ENCODE measurements at regions not wholly inside any gene's neighbourhood (a gene's known extent, or its start where the extent isn't known, plus 50 kb on each side); places are given as distances from the start of the nearest gene placed in this dataset.

DNA sequence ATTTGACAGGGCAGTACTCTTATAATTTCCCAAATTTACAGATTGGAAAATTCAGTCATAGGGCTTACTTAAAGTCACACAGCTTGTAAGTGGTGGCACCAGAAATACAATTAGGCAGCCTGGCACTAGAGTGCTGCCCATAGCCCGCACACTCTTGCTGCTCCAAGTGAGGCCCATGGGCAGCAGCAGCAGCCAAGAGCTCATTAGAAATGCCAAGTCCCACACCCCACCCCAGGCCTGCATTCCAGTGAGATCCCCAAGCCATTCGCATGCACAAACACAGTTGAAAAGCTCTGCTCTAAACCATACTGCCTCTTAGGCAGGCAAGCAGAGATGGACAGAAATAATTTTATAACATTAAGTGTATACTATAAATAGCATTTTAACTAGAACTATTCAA lies 379.3 kb upstream of the PKDCC start:
- TF ChIP-seq TAF1 (IDR thresholded peaks at IDR 0.05; ENCODE audit: borderline replicate concordance, insufficient read depth, low read length) (no peak), FOXP2 (optimal IDR thresholded peaks at IDR 0.05; ENCODE audit: borderline replicate concordance, extremely low read depth, extremely low read length, insufficient read depth) (no peak), POLR2AphosphoS5 (IDR thresholded peaks at IDR 0.05; ENCODE audit: low read depth, low read length) (no peak), SIN3A (IDR thresholded peaks at IDR 0.05; ENCODE audit: borderline replicate concordance, insufficient read depth, low read length) (no peak)
- TF ChIP-seq, protein P1, sequence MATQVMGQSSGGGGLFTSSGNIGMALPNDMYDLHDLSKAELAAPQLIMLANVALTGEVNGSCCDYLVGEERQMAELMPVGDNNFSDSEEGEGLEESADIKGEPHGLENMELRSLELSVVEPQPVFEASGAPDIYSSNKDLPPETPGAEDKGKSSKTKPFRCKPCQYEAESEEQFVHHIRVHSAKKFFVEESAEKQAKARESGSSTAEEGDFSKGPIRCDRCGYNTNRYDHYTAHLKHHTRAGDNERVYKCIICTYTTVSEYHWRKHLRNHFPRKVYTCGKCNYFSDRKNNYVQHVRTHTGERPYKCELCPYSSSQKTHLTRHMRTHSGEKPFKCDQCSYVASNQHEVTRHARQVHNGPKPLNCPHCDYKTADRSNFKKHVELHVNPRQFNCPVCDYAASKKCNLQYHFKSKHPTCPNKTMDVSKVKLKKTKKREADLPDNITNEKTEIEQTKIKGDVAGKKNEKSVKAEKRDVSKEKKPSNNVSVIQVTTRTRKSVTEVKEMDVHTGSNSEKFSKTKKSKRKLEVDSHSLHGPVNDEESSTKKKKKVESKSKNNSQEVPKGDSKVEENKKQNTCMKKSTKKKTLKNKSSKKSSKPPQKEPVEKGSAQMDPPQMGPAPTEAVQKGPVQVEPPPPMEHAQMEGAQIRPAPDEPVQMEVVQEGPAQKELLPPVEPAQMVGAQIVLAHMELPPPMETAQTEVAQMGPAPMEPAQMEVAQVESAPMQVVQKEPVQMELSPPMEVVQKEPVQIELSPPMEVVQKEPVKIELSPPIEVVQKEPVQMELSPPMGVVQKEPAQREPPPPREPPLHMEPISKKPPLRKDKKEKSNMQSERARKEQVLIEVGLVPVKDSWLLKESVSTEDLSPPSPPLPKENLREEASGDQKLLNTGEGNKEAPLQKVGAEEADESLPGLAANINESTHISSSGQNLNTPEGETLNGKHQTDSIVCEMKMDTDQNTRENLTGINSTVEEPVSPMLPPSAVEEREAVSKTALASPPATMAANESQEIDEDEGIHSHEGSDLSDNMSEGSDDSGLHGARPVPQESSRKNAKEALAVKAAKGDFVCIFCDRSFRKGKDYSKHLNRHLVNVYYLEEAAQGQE (IDR thresholded peaks at IDR 0.05; ENCODE audit: insufficient read depth in 1 of 2, low read depth in 2 of 2, low read length in 2 of 2) = no peak

- no peak for TF ChIP-seq SIN3A (IDR thresholded peaks at IDR 0.05; ENCODE audit: borderline replicate concordance, insufficient read depth, low read length)
Observed at GRCh38 chr2:41678639-41679038, 369.2 kb upstream of the PKDCC start.

DNA sequence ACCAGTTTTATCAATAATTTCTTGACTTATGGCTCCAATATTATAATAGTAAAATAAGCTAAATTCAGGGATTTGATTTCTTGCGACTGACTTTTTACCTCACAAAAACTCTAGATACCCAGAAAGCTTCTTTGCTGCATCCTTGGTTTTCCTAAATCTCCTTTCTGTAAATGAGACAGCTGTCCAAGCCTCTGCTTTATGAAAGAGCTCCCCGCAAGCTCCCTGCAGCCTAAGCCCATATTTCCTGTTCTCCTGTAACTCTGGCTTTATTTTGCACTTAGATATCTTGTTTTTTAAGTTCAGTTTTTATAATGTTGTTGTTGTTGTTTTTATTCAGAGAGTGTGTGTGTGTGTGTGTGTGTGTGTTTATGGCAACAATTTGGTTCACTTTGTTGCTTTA lies 361.7 kb upstream of the PKDCC start:
- TF ChIP-seq SIN3A (IDR thresholded peaks at IDR 0.05; ENCODE audit: borderline replicate concordance, insufficient read depth, low read length) (no peak), TAF1 (IDR thresholded peaks at IDR 0.05; ENCODE audit: borderline replicate concordance, insufficient read depth, low read length) (no peak), POLR2AphosphoS5 (IDR thresholded peaks at IDR 0.05; ENCODE audit: low read depth, low read length) (no peak), FOXP2 (optimal IDR thresholded peaks at IDR 0.05; ENCODE audit: borderline replicate concordance, extremely low read depth, extremely low read length, insufficient read depth) (no peak)
- TF ChIP-seq, protein P1 (IDR thresholded peaks at IDR 0.05; ENCODE audit: insufficient read depth in 1 of 2, low read depth in 2 of 2, low read length in 2 of 2) = no peak

- TF ChIP-seq TAF1 (IDR thresholded peaks at IDR 0.05; ENCODE audit: borderline replicate concordance, insufficient read depth, low read length) (no peak), SIN3A (IDR thresholded peaks at IDR 0.05; ENCODE audit: borderline replicate concordance, insufficient read depth, low read length) (no peak), FOXP2 (optimal IDR thresholded peaks at IDR 0.05; ENCODE audit: borderline replicate concordance, extremely low read depth, extremely low read length, insufficient read depth) (no peak), POLR2AphosphoS5 (IDR thresholded peaks at IDR 0.05; ENCODE audit: low read depth, low read length) (no peak)
- TF ChIP-seq, protein P1 (IDR thresholded peaks at IDR 0.05; ENCODE audit: insufficient read depth in 1 of 2, low read depth in 2 of 2, low read length in 2 of 2) = no peak
Observed at GRCh38 chr2:41691561-41691960, 356.3 kb upstream of the PKDCC start.

- TF ChIP-seq TAF1 (IDR thresholded peaks at IDR 0.05; ENCODE audit: borderline replicate concordance, insufficient read depth, low read length) = no peak
- TF ChIP-seq SIN3A (IDR thresholded peaks at IDR 0.05; ENCODE audit: borderline replicate concordance, insufficient read depth, low read length) = no peak
- TF ChIP-seq FOXP2 (optimal IDR thresholded peaks at IDR 0.05; ENCODE audit: borderline replicate concordance, extremely low read depth, extremely low read length, insufficient read depth) = no peak
Observed at GRCh38 chr2:41694536-41695049, 353.2 kb upstream of the PKDCC start.

DNA sequence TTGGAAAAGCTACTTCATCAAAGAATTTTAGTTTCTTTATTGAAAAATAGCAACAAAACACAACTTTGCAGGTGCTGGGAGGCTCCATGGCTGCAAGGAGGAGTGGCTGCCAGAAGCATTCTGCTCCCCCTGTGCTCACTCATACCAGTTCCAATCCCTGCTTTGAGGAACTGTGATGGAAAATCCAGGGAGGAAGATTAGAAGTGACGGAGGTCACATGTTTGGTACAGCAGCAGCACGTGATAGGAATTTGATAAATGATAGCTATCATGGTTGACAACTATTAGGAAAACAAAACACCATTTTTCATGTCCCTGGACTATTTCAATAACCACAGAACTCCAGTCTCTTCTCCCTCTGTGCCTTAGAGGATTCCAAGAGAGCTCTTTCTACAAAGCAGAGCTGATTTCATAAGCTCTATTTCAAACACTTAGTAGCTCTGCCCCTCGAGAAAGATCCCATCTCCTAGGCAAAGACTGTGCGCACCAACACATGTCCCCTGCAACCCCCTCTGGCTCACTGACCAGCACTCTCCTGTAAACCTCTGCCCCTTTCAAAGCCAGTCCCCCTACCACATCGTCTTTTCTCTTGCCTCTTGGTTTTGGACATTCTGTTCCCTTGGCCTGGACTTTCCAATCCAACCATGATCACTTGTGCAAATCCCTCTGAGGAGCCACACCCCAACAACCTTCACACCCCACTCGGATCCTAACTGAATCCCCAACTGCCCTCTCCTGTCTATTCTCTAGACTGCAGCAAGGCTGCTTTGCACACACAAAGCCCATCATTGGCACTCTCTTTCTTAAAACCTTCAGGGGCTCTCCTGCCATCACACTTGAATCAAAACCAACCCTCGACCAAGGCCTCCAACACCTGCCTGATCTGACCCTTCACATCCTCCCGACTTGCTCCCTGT lies 352.4 kb upstream of the PKDCC start:
- no peak for TF ChIP-seq TAF1 (IDR thresholded peaks at IDR 0.05; ENCODE audit: borderline replicate concordance, insufficient read depth, low read length)
- TF ChIP-seq, protein P1 (IDR thresholded peaks at IDR 0.05; ENCODE audit: insufficient read depth in 1 of 2, low read depth in 2 of 2, low read length in 2 of 2) = no peak
- no peak for TF ChIP-seq FOXP2 (optimal IDR thresholded peaks at IDR 0.05; ENCODE audit: borderline replicate concordance, extremely low read depth, extremely low read length, insufficient read depth)
- TF ChIP-seq POLR2AphosphoS5 (IDR thresholded peaks at IDR 0.05; ENCODE audit: low read depth, low read length) = no peak
- TF ChIP-seq SIN3A (IDR thresholded peaks at IDR 0.05; ENCODE audit: borderline replicate concordance, insufficient read depth, low read length) = no peak
